Endothelial cell of umbilical vein (primary cell): ENCODE measurements at regions not wholly inside any gene's neighbourhood (a gene's known extent, or its start where the extent isn't known, plus 50 kb on each side); places are given as distances from the start of the nearest gene placed in this dataset.

Experiments
- BruUV-seq: library from RNA; stranded (reverse); fragments of 400-500 nt; replicated peaks from 2 replicates; lab custom pipeline; 2021; lab: Mats Ljungman, UMichigan
- CTCF ChIA-PET: fragments of 300-600, 350-600 bp; sonication (Branson Sonifier 250); formaldehyde crosslinking; loops from one replicate; lab custom pipeline; 2021; ENCODE audit warnings: antibody characterized with exemption, inconsistent platforms; lab: Charles Lee
- POLR2A ChIA-PET: fragments of 300-600, 350-600 bp; sonication (Branson Sonifier 250); formaldehyde crosslinking; loops from one replicate; lab custom pipeline; 2021; ENCODE audit warnings: antibody characterized with exemption, inconsistent platforms; lab: Charles Lee
- DNase-seq: peaks from one replicate; pipeline ENCODE4 v3.0.0-alpha.2; 2011; ENCODE audit warnings: low read depth, low spot score
- FAIRE-seq: peaks from 2 replicates; lab custom pipeline; 2011; peaks lifted over from hg19 to GRCh38; lab: Jason Lieb, UNC
- H2AFZ ChIP-seq: 2 replicates; pipeline ENCODE4 v1.6.0; 2012; ENCODE audit warnings: low read depth, low read length, control low read depth, inconsistent platforms
- H3K27ac ChIP-seq: 2 replicates; pipeline ENCODE4 v1.5.1; 2011; ENCODE audit warnings: low read depth, mild to moderate bottlenecking, control low read depth, low read length, moderate library complexity; ENCODE audit not compliant: insufficient read depth
- H3K27me3 ChIP-seq, 2 experiments: 2 replicates each; pipeline versions ENCODE4 v1.6.0 to v1.6.1; 2011; ENCODE audit warnings: low read length in 2 of 2, mixed read lengths in 1 of 2; ENCODE audit not compliant: control insufficient read depth in 2 of 2, insufficient read depth in 2 of 2
- H3K36me3 ChIP-seq, 2 experiments: 2 replicates in 1 of 2; 3 replicates in 1 of 2; pipeline ENCODE4 v1.5.1; 2011; ENCODE audit warnings: low read length in 2 of 2, mild to moderate bottlenecking in 1 of 2, moderate library complexity in 1 of 2; ENCODE audit not compliant: control insufficient read depth in 2 of 2, insufficient read depth in 2 of 2; ENCODE audit errors: extremely low read depth in 1 of 2
- H3K4me1 ChIP-seq: 3 replicates; pipeline ENCODE4 v1.5.1; 2011; ENCODE audit warnings: mild to moderate bottlenecking, low read length; ENCODE audit not compliant: control insufficient read depth, insufficient read depth; ENCODE audit errors: extremely low read depth
- H3K4me2 ChIP-seq: 2 replicates; pipeline ENCODE4 v1.6.1; 2011; ENCODE audit warnings: low read length, control low read depth, mixed read lengths; ENCODE audit not compliant: insufficient read depth
- H3K4me3 ChIP-seq, 3 experiments: fragments of 200-600 bp in 1 of 3; sonication (generic), shearing (Covaris generic) in 1 of 3; replicated peaks in 1 of 3; 2 replicates each; pipeline ENCODE4 v1.5.1; 2011 to 2016; ENCODE audit warnings: control low read depth in 3 of 3, low read length in 3 of 3, mild to moderate bottlenecking in 2 of 3, inconsistent platforms in 1 of 3, low read depth in 1 of 3, moderate library complexity in 1 of 3; ENCODE audit not compliant: insufficient read depth in 1 of 3
- H3K79me2 ChIP-seq: 2 replicates; pipeline ENCODE4 v1.6.0; 2012; ENCODE audit warnings: low read length, inconsistent platforms; ENCODE audit not compliant: control insufficient read depth, insufficient read depth
- H3K9ac ChIP-seq: replicated peaks from 2 replicates; pipeline ENCODE3; 2011; ENCODE audit warnings: low read length, control low read depth; ENCODE audit not compliant: insufficient read depth; ENCODE audit errors: extremely low read depth
- H3K9me1 ChIP-seq: replicated peaks from 3 replicates; pipeline ENCODE4 v1.6.0; 2011; ENCODE audit warnings: mild to moderate bottlenecking, low read length; ENCODE audit not compliant: control insufficient read depth, insufficient read depth; ENCODE audit errors: extremely low read depth
- H3K9me3 ChIP-seq: replicated peaks from 2 replicates; pipeline ENCODE4 v1.5.1; 2012; ENCODE audit warnings: low read length, inconsistent platforms; ENCODE audit not compliant: control insufficient read depth, insufficient read depth
- H4K20me1 ChIP-seq: replicated peaks from 2 replicates; pipeline ENCODE3; 2011; ENCODE audit warnings: mild to moderate bottlenecking, low read length; ENCODE audit not compliant: control insufficient read depth, insufficient read depth; ENCODE audit errors: extremely low read depth
- MAX ChIP-seq: IDR thresholded peaks from 2 replicates; pipeline ENCODE4 v1.6.1; 2011; ENCODE audit not compliant: insufficient read depth, insufficient read length
- MYC ChIP-seq: IDR thresholded peaks from one replicate; pipeline ENCODE4 v1.6.1; 2011; ENCODE audit warnings: mild to moderate bottlenecking, low read depth, low read length
- POLR2A ChIP-seq: IDR thresholded peaks from 2 replicates; pipeline ENCODE4 v1.6.1; 2012; ENCODE audit warnings: low read depth, mild to moderate bottlenecking, control low read depth, low read length
- POLR2AphosphoS5 ChIP-seq: IDR thresholded peaks from 2 replicates; pipeline ENCODE4 v1.6.1; 2012; ENCODE audit warnings: low read depth, mild to moderate bottlenecking, control low read depth, low read length, moderate library complexity; ENCODE audit not compliant: insufficient read depth
- dilution Hi-C: fragments of 300-500 bp; cut with MboI; formaldehyde crosslinking; loops from one replicate; pipeline ENCODE4 v1.15.0; 2019; ENCODE audit warnings: low sequenced_read_pairs; ENCODE audit not compliant: extremely low pct_ligation_motif_present
- intact Hi-C: fragments of 100-400 bp; cut with micrococcal nuclease; formaldehyde crosslinking; loops from one replicate; pipeline ENCODE4 v1.10.0; 2022

- Histone ChIP-seq H3K79me2 (no peaks in the 10 kb centered on the region), H3K36me3 (no peaks in the 10 kb centered on the region), H3K9ac (no peak overlapping the region), H3K27ac (no peak overlapping the region), H4K20me1 (no peaks in the 10 kb centered on the region), H3K27me3 (no peaks in the 10 kb centered on the region), H3K4me2 (no peak overlapping the region), H2AFZ (no peak overlapping the region), H3K4me3 (no peak overlapping the region), H3K9me3 (no peaks in the 10 kb centered on the region), H3K4me1 (no peaks in the 10 kb centered on the region), H3K9me1 (no peaks in the 10 kb centered on the region)
- ChIA-PET CTCF (no interaction called here), POLR2A (no interaction called here)
- TF ChIP-seq MAX (no peak), POLR2AphosphoS5 (no peak)
- FAIRE-seq (no peak), DNase-seq (no peak)
- no TSS peak for BruUV-seq
- dilution Hi-C loops (no loop called here), intact Hi-C loops (no loop called here)
Observed at GRCh38 chr2:21543630-21544029, 419.9 kb downstream of the TDRD15 start.

- no peaks in the 10 kb centered on the region for H3K9me1 ChIP-seq
- intact Hi-C loops (no loop called here), dilution Hi-C loops (no loop called here)
- H3K4me2 ChIP-seq = no peak overlapping the region
- no peaks in the 10 kb centered on the region for H3K9me3 ChIP-seq
- FAIRE-seq (no peak), DNase-seq (no peak)
- H3K27ac ChIP-seq = no peak overlapping the region
- no peaks in the 10 kb centered on the region for H3K79me2 ChIP-seq
- CTCF ChIA-PET = no interaction called here
- no peaks in the 10 kb centered on the region for H4K20me1 ChIP-seq
- TF ChIP-seq MAX = no peak
- TF ChIP-seq MYC = no peak
- no peak for TF ChIP-seq POLR2A
- TF ChIP-seq POLR2AphosphoS5 = no peak
- no peaks in the 10 kb centered on the region for H3K27me3 ChIP-seq
- no peak overlapping the region for H3K9ac ChIP-seq
- no peaks in the 10 kb centered on the region for H3K4me1 ChIP-seq
- H3K36me3 ChIP-seq = no peaks in the 10 kb centered on the region
- BruUV-seq = no TSS peak
- no peak overlapping the region for H3K4me3 ChIP-seq
- H2AFZ ChIP-seq = no peak overlapping the region
- POLR2A ChIA-PET = no interaction called here
Observed at GRCh38 chr2:21544392-21544791, 420.6 kb downstream of the TDRD15 start.
